ENCODE measurements at regions not wholly inside any gene's neighbourhood (a gene's known extent, or its start where the extent isn't known, plus 50 kb on each side); places are given as distances from the start of the nearest gene placed in this dataset.

DNA sequence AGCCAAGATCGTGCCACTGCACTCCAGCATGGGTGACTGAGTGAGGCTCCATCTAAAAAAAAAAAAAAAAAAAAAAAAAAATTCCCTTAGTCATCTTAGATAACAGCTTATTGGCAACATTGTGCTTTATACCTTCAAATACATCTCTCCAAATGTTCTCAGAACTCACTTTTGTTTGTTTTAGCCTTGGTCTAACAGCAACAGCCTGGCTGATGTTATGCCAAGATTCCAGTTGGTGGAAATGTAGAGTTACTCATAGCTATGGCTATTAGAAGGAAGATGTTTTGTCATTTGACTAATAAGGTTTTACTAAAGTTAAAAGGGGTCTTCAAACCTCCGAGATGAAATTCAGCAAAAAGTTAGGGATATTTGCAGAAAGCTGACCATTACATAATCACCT is 481.4 kb downstream of the NEBL start:
- no peaks in the 10 kb centered on the region for H3K4me1 ChIP-seq
- no peak for DNase-seq
- H3K27ac ChIP-seq, result no peak overlapping the region
- ATAC-seq, result peak; percentile 67
- intact Hi-C loops (cut with DNase I), result no loop called here
- TF ChIP-seq, protein P1, sequence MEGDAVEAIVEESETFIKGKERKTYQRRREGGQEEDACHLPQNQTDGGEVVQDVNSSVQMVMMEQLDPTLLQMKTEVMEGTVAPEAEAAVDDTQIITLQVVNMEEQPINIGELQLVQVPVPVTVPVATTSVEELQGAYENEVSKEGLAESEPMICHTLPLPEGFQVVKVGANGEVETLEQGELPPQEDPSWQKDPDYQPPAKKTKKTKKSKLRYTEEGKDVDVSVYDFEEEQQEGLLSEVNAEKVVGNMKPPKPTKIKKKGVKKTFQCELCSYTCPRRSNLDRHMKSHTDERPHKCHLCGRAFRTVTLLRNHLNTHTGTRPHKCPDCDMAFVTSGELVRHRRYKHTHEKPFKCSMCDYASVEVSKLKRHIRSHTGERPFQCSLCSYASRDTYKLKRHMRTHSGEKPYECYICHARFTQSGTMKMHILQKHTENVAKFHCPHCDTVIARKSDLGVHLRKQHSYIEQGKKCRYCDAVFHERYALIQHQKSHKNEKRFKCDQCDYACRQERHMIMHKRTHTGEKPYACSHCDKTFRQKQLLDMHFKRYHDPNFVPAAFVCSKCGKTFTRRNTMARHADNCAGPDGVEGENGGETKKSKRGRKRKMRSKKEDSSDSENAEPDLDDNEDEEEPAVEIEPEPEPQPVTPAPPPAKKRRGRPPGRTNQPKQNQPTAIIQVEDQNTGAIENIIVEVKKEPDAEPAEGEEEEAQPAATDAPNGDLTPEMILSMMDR (IDR thresholded peaks at IDR 0.05), result no peak
- no peaks in the 10 kb centered on the region for H3K27me3 ChIP-seq
- H3K9me3 ChIP-seq, result peaks cover 0 to 2% of the 10 kb centered on the region in 2 donors
- no peaks in the 10 kb centered on the region for H3K36me3 ChIP-seq
- no peak overlapping the region for H3K4me3 ChIP-seq

DNA sequence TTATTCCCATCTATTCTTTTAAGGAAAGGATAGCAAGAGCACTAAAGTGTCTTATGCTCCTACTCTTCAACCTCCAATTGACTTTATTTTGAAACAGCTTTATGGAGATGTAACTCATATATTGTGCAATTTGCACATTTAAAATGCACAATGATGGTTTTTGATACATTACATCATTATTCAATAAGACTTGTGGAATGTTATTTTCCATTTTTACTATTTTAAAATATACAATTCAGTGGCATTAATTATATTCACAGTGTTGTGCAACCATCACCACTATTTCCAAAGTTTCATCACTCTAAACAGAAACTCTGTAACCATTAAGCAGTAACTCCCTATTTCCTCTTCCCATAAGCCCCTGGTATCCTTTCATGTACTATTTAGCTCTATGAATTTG is 489.8 kb downstream of the NEBL start:
- H3K9me3 ChIP-seq, result peaks cover 0 to 4% of the 10 kb centered on the region in 2 donors
- ATAC-seq, result no peak
- H3K27me3 ChIP-seq, result no peaks in the 10 kb centered on the region
- TF ChIP-seq, protein P1 (IDR thresholded peaks at IDR 0.05), result no peak
- peak in 2 of 4 donors; percentile 63 to 65 for DNase-seq
- H3K4me1 ChIP-seq, result no peaks in the 10 kb centered on the region
- H3K27ac ChIP-seq, result no peak overlapping the region
- H3K36me3 ChIP-seq, result no peaks in the 10 kb centered on the region
- intact Hi-C loops (cut with DNase I), result no loop called here
- H3K4me3 ChIP-seq, result no peak overlapping the region

DNA sequence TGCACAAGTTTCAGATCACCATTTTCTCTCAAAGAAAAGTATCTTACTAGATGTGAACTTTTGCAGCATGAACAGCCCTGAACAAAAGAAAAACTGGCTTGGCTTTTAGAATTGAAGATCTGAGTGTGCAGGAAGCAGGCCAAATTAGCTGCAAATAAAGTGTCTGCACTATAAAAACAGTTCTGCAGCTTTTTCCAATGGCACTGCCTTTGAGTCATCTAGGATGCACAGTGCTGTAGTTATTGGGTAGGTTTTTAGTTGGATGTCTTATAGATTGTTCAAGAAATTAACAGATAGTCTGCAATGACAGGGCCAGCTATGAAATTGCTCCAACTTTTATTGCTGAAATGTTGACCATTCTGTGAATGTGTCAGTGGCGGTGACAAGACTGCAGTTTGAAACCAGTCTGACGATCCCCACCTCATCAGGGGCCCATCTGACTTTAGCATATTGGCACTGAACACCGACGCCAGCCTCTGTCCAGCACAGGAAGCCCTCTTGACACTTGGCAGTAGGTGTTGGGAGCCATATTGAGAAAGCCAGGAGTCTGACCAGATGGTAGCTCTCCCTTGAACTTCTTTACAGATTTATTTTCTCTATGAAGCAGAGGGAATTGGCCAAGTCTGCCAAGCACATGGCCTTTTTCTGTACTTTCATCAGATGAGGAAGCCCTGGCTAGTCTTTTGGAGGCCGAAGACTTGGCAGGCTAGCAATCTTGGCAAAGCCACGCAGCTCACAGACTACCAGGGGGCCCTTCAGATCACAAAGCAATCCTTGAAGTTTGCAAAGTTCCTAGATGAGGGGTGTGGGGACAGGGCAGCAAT is 490.6 kb downstream of the NEBL start:
- no peak overlapping the region for H3K4me3 ChIP-seq
- H3K27me3 ChIP-seq, result no peaks in the 10 kb centered on the region
- DNase-seq (peak in 2 of 4 donors; percentile 95 to 96), ATAC-seq (peak; percentile 58)
- no peaks in the 10 kb centered on the region for H3K4me1 ChIP-seq
- TF ChIP-seq, protein P1 (IDR thresholded peaks at IDR 0.05), result no peak
- H3K9me3 ChIP-seq, result peaks cover 0 to 4% of the 10 kb centered on the region in 2 donors
- intact Hi-C loops (cut with DNase I), result no loop called here
- H3K36me3 ChIP-seq, result no peaks in the 10 kb centered on the region
- peak overlapping the region in 1 of 2 donors; percentile 22 for H3K27ac ChIP-seq

DNA sequence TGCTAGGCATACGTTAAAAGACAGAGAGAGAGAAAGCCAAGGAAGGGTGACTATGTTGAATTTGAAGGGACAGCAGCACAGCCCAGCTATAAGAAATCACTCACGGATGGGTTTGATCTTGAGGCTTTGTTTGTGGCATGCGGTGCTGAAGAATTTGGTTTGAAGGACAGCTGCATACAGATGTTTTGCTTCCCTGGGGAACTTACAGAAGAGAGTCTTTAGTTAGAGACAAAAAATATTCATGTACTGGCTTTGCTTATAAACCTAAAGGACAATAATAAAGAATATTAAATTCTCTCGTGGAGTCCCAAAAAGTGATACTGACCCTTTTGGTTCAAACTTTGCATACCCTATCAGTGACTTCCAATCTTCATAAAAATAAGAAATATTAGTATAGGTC is 491.4 kb downstream of the NEBL start:
- no peak overlapping the region for H3K4me3 ChIP-seq
- no peak overlapping the region for H3K27ac ChIP-seq
- H3K4me1 ChIP-seq, result no peaks in the 10 kb centered on the region
- intact Hi-C loops (cut with DNase I), result no loop called here
- no peak for ATAC-seq
- TF ChIP-seq, protein P1 (IDR thresholded peaks at IDR 0.05), result no peak
- H3K9me3 ChIP-seq, result peaks cover 0 to 4% of the 10 kb centered on the region in 2 donors
- no peaks in the 10 kb centered on the region for H3K27me3 ChIP-seq
- no peaks in the 10 kb centered on the region for H3K36me3 ChIP-seq
- peak in 2 of 4 donors; percentile 36 to 48 for DNase-seq

DNA sequence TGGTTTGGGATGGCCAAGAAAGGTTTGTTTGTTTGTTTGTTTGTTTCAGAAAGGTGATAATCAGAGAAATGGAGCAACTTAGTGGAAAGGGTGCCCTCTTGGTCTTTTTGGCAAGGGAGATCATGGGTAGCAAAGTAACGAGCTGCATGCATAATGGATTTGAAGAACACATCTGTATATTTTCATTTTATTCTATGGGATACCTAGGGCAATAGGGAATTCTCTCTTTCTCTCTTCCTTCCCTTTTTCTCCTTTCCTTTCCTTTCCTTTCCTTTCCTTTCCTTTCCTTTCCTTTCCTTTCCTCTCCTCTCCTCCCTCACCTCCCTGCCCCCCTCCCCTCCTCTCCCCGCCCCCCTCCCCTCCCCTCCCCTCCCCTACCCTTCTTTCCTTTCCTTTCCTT is 492.1 kb downstream of the NEBL start:
- intact Hi-C loops (cut with DNase I), result no loop called here
- Histone ChIP-seq H3K4me3 (no peak overlapping the region), H3K9me3 (peaks cover 0 to 4% of the 10 kb centered on the region in 2 donors), H3K27me3 (no peaks in the 10 kb centered on the region), H3K4me1 (no peaks in the 10 kb centered on the region), H3K27ac (no peak overlapping the region), H3K36me3 (no peaks in the 10 kb centered on the region)
- TF ChIP-seq, protein P1 (IDR thresholded peaks at IDR 0.05), result no peak
- no peak for DNase-seq
- ATAC-seq, result no peak

Measured in left lung (tissue), 4 donors.